NCI-H1417 treated with DMSO at 0.1 percent for 48 hours (cell line): ENCODE measurements at regions not wholly inside any gene's neighbourhood (a gene's known extent, or its start where the extent isn't known, plus 50 kb on each side); places are given as distances from the start of the nearest gene placed in this dataset.

Source experiments
- DNase-seq: peaks from one replicate; lab custom pipeline; 2025; lab: John Stamatoyannopoulos, UW

DNA sequence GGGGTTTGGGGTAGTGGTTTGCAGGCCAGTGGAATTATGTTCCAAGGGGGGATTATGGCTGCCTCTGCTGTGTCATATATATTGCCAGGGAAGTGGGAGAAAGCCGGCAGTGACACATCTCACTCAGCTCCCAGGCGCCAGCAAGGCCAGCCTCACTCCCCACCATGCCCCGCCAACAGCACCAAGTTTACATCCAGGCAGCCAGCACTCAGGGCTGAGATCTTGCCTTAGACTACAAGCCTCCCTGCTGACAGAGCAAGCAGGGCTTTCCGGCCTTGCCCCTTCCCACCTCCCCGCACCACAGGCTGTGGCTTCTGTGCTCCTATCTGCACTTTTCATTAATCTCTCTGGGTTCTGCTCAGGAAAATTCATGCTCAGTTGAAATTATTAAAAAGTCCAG lies 385.1 kb downstream of the MZT1 start:
- DNase-seq, result no peak

DNA sequence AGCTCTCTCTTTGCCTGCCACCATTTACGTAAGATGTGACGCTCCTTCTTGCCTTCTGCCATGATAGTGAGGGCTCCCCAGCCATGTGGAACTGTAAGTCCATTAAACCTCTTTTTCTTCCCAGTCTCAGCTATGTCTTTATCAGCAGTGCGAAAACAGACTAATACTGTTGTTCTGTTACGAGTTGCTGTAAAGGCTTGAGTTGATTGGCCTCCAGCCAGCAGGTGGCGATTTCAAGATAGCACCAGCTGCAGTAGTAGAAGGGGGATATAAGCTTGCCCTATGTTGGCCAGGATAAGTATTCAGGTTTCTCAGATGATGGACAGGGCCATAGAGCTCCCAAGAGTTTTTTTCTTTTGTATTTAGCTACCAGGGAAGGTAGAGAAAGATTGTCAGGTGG lies 385.5 kb downstream of the MZT1 start:
- DNase-seq, result no peak

DNA sequence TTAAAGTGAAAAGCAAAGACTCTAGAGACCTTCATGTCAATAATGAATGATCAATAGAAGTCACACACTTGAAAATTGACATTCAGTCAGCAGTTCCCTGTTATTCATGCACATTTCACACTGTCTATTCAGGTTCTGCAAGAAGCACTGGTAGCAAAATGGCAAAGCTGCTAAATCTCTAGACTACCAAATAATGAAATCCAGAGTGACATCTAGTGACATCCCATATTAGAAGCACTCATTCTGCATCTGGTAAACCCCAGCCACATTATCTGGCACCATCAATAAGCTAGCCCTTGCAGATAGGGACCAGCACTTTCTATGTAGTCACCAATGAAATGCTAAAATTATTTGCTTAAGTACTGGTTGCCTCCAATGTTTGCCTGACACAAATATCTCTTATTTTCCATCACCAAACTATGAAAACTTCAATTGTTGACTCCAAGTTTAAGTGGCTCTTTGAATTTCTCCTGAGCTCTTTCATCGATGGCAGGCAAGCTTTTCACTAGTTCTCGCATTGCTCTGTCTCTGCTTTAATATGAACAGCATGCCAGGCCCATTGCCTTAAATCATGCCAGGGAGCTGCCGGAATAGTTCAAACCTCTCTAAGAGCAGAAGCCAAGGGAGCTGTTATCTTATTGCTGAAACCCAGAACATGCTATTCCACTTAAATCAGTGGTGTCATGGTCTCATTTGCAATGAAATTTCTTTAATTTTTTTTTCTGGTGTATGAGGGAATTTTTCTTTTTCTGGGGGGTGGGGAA lies 409.9 kb downstream of the MZT1 start:
- no peak for DNase-seq

- peak; percentile 69 for DNase-seq
Measured at GRCh38 chr13:72316716-72317115, 410.7 kb downstream of the MZT1 start.

DNA sequence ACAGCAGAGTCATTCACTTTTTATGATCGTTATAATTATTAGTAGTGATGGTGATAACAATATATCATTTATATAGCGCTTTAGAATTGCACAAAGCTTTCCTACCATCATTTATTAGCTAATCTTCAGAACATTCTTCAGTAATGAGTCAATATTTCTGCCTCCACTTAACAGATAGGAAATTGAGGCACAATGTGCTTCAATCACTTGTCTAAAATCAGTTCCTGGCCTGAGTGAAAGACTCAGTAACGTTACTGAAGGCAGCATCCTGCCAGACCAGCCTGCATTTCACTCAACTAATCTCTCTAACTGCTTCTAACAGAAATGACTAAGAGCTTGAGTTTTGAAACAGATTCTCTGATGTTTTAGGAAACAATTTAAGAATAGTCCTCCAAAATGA lies 412.1 kb downstream of the MZT1 start:
- no peak for DNase-seq

- DNase-seq, result no peak
Measured at GRCh38 chr13:72314210-72314609, 413.2 kb downstream of the MZT1 start.

- no peak for DNase-seq
Measured at GRCh38 chr13:72313546-72313945, 413.9 kb downstream of the MZT1 start.

DNA sequence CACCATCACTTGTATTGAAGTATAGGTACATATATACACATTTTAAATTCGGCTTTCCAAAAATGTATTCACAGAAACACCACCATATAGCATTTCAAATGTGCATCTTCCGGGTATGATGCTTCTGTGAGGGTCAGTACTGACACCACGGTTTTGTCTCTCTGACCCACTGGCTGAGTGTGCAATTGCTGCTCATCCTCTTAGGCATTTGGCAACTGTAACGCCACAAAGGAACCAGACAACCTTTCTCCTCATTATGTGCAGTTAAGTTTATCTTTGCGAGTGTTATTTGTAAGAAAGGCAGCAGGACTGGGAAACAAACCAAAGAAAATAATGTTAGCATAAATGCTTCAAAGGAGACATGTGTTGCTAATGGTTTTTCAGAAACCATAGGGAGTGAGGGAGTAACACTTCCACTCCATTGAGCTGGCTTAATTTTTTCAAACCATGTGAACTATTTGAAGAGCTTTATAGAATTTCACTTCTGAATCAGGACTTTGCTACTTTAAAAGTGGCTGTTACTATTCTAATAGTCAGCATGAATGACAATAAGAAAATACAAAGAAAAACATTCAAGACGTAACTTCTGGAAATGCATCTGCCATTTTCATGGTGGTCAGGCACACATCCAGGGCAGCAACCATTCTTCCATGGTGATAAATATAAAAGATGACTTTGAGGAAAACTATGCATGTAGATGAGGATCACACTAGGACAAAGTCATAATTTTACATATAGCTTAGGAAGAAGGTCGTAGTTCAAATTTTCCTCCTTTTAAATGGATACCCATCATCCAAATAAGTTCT lies 423.3 kb downstream of the MZT1 start:
- no peak for DNase-seq

DNA sequence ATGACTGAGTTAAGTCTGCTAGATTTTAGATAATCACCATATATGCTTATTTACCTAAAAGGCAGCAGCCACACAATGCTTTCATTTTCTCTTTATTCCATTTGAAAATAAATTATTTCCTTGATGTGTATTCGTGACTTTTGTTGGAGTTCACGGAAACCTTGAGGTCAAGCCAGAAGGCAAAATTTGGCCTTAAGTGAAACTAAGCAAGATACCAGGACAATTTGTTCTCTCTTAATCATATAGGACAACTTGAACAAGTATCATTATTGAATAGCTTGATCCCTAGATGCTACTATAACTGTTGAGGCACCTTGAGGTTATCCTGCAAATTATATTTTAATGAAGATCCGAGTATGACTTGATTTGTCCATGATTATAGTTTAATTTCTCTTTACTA lies 429.2 kb upstream of the DACH1 start:
- no peak for DNase-seq

DNA sequence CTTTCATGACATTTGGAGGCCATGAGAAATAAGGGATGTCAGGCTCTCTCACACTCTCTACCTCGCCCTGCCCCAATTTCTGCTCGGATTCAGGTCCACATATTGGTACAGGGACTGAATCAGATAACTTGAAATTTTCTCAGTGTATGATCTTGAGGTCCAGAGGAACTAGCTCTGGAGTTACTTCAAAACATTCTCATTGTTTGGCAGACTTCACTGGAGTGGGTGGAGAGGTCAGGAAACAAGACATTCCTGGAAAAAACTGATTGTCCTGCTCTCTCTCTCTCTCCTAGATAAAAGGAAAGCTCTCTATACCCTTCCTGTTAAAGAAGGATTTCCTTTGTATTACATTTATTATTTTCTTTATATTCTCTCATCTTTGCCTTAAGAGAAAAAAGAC lies 428.1 kb upstream of the DACH1 start:
- DNase-seq, result no peak

GRCh38 chr13:72293206-72293605 lies 426.2 kb upstream of the DACH1 start:
- DNase-seq, result no peak

DNA sequence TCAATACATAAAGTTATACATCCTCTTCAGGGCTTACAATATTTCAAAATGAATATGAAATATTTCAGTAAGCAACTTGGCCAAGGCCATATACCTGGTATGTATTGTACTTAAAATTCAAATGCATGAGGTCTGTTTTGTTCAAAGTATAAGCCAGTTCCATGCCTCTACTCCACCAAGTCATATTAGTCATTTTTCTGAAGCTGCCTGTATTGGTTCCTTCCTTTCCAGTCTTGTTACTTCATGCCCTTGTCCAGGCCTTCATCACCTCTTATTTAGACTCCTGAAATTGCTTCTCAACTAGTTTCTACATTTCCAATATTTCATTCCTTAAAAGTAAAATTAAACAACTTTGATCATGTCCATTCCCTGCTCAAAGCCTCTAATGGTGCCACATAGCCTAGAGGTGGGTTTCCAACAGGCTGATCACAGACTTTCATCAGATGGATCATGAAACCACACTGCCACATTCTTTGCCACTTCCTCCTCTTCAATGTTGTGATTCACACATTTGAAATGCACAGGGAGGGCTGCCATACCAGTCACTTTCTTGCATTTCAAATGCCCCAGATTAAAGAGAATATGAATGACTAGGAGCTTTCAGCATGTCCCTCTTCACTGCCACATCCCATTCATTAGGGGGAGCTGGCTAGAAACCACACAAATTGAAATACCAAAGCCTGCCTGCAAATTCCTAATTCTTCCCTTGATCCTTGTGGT lies 424.1 kb upstream of the DACH1 start:
- no peak for DNase-seq

GRCh38 chr13:72286421-72286820 lies 419.4 kb upstream of the DACH1 start:
- DNase-seq, result no peak

DNA sequence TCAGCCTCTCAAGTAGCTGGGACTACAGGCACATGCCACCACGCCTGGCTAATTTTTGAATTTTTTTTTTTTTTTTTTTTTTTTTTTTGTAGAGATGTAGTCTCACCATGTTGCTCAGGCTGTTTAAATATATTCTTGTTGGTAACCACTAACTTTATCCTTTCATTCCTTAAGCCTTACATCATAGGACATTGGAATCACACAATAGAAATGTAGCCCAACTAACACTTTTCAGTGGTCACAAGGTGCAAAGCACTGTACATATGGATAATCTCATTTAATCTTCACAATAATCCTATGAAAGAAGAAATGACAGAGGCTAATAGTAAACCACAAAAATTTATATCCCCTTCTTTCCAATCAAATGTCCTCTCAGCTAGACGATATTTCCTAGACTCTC lies 417.8 kb upstream of the DACH1 start:
- no peak for DNase-seq

DNA sequence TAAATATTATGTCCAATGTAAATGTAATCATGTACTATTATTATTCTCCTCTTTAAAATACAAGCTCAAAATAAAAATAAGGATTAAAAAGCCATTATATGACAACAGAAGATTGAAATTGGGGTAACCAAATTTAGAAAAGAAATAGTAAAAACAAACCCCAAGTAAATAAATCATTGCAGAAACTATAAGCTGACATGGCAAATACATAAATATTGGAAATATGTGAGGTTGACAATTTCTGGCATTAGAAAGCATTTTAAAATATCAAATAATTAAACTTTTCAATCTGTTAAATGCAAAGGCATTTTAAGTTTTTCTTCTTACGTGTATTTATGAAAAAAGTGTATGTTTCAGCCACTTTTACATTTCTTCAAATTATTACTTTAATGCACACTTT lies 394.7 kb upstream of the DACH1 start:
- DNase-seq, result no peak

DNA sequence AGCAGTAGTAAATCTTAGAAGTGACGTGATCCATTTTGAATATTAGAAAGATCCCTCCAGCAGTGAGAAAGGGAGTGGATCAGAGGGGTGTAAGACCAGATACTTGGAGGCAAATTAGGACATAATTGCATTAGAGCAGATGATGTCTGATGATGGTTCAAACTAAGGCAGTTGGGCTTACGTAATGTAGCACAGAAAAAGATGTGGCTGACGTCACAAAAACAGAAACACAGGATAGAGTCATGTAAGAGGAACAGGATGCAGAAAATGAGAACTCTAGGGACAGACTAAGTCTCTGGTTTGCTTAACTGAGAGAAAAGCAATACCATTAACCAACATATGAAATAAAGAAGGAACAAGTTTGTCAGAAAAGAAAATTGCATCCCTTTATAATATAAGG lies 392.5 kb upstream of the DACH1 start:
- DNase-seq, result no peak

DNA sequence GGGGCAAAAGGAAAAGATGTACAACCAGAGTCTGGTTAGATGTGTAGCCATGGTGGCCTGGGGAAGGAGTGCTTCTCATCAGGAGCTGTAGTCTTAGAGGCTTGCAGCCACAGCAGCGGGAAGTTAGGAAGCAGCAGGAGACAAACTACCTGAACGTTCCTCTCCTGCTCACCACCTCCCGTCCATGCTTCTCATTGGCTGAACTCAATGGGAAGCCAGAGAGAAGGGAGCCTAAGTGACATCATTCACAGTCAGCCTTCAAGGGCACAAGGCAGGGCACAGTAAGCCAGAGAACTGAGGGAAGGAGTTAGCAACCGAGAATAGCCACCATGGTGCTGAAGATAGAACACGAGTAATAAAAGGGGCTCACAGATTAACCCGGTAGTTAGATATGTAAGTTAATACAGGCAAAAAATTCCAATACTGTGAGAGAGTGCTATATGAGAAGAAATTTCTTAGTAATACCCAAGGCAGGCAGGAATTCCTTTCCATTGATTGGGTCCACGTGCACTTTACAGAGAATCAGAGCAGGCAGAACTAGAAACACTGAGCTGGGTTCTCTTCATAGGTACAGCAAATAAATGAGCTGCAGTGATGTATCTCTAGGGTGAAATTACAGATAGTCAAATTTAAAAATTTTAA lies 391.5 kb upstream of the DACH1 start:
- no peak for DNase-seq

DNA sequence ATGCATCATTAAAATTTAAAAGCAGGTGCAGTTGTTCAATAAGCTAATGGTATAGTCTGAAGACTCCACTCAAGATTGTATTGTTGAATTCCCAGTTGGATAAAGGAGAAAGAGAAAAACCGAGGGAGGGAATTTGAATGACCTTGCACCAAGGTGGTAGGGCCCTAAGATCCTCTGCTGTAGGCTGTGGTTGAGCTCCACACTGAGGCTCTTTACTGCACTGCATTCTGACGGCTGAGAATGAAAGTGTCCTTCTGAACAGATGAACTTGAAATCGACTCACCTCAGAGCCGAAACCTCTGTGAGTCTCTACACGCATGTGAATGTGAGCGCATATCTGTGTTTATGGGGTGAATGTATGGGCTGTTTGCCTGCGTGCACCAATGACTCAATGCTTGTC lies 388.9 kb upstream of the DACH1 start:
- peak; percentile 42 for DNase-seq

DNA sequence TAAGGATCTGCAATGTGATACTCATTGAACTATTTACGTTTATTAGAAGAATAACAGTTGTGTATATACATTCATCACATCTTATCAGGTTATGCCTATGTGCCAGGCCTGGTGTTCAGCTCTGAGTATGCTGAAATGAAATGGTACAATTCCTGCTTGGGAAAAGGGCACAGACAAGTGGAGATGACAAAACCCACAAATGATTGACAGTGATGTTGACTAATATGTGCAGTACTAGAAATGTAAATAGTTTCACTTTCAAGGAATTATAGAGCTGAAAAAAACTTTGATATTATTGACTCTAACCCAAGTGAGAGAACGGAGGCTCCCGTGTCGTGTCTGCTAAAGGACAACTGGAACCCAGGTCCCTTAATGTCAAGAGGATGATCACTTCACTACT lies 386.8 kb upstream of the DACH1 start:
- DNase-seq, result no peak

DNA sequence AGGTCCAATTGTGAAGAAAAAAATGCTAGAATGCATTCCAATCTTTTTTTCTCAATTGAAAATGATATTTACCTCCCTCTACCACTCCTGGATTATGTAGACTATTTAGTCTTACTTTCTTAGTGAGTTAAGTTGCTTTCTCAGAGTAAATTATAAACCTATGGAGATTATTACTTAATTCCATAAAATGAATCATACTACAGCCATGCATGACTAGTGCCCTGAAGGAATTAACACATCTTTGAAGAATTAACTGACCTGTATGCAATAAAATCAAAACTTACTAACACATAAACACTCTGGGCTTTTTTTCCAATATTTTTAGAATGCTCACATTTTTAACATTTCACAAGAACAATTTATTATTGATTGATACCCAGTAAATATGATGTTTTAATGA lies 379.4 kb upstream of the DACH1 start:
- no peak for DNase-seq

DNA sequence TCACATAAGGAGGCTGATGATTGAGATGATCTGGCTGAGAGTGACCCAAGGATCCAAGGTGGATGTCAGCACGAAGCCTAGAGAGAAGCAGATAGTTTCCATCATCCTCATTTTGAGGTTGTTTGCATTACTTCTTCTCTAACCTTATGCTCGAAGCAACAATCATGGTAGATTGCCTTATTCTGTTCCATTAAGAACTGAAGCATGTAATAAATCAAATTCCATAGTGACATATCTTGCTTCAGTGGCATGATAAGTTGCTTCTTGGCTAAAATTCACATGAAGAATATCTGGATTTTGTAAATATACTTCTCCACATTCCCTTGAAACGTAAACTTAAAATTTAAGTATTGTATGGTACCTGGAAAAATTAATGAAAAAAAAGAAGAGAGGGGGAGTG lies 377.8 kb upstream of the DACH1 start:
- DNase-seq, result no peak

GRCh38 chr13:72230131-72230530 lies 363.1 kb upstream of the DACH1 start:
- no peak for DNase-seq

- DNase-seq, result no peak
Measured at GRCh38 chr13:72229067-72229466, 362.1 kb upstream of the DACH1 start.
